Psoas muscle (tissue), 7 donors: ENCODE measurements at regions not wholly inside any gene's neighbourhood (a gene's known extent, or its start where the extent isn't known, plus 50 kb on each side); places are given as distances from the start of the nearest gene placed in this dataset.

Source experiments
- ATAC-seq, 4 donors: fragments of 200-7000 bp; cut with Tn5 transposase; one replicate each; pipeline ENCODE4 v1.9.1; 2020; ENCODE audit warnings: moderate library complexity in 3 of 4, mild to moderate bottlenecking in 2 of 4
- DNase-seq, 2 donors: peaks; one replicate each; pipeline ENCODE4 v3.0.0-alpha.2; 2020
- H3K27ac ChIP-seq: fragments of 200-600 bp; one replicate; pipeline ENCODE4 v1.8.0; 2022
- H3K27me3 ChIP-seq, 3 donors: fragments of 200-600 bp in 1 of 3; one replicate each; pipeline versions ENCODE4 v1.6.1 to v1.8.0; 2013 to 2022; ENCODE audit warnings: low read length in 2 of 3, mild to moderate bottlenecking in 2 of 3, moderate library complexity in 1 of 3; ENCODE audit not compliant: insufficient read depth in 3 of 3
- H3K36me3 ChIP-seq, 2 donors: fragments of 200-600 bp in 1 of 2; one replicate each; pipeline versions ENCODE4 v1.6.1 to v1.8.0; 2013 to 2022; ENCODE audit warnings: low read depth in 1 of 2, mild to moderate bottlenecking in 1 of 2, moderate library complexity in 1 of 2; ENCODE audit not compliant: insufficient read depth in 1 of 2
- H3K4me1 ChIP-seq: fragments of 200-600 bp; one replicate; pipeline ENCODE4 v1.8.0; 2022
- H3K4me3 ChIP-seq: fragments of 200-600 bp; one replicate; pipeline ENCODE4 v1.8.0; 2022; ENCODE audit warnings: mild to moderate bottlenecking
- H3K9me3 ChIP-seq: fragments of 200-600 bp; one replicate; pipeline ENCODE4 v1.8.0; 2022
- WGBS, 3 donors: extraction: QIAGEN DNeasy Blood & Tissue Kit; methylation state at CpG; one replicate each; pipeline versions ENCODE4 v1.1.6 to v1.1.7; 2013; 5-methylcytosine and 5-hydroxymethylcytosine counted together
- intact Hi-C, 2 donors: fragments of 100-400 bp; cut with DNase I; formaldehyde crosslinking; loops; one replicate each; pipeline versions ENCODE4 v1.11.0 to v1.14.2; 2022
- TF ChIP-seq, protein P1 (sequence below): fragments of 200-600 bp; IDR thresholded peaks from one replicate; pipeline ENCODE4 v1.8.0; 2022; ENCODE audit warnings: antibody characterized with exemption
- donor health status: healthy with polysubstance abuse.
- donor health status: DM: no; HTN: no; CAD: no; lungs with moderate emphysema.
- donor health status: Bipolar disorder and iron deficiency.
- donor health status: healthy.
- donor health status: DM: yes; HTN: yes; CAD: no.
- donor health status: DM: no; HTN: no; CAD: no.
- donor health status: DM: yes; HTN: yes; CAD: no.

- Histone ChIP-seq H3K27me3 (peaks cover 0 to 3% (median 0%) of the 10 kb centered on the region in 3 donors), H3K36me3 (no peaks in the 10 kb centered on the region), H3K9me3 (no peaks in the 10 kb centered on the region), H3K4me1 (no peaks in the 10 kb centered on the region), H3K4me3 (no peak overlapping the region), H3K27ac (no peak overlapping the region)
- ATAC-seq (no peak), DNase-seq (no peak)
- TF ChIP-seq, protein P1, sequence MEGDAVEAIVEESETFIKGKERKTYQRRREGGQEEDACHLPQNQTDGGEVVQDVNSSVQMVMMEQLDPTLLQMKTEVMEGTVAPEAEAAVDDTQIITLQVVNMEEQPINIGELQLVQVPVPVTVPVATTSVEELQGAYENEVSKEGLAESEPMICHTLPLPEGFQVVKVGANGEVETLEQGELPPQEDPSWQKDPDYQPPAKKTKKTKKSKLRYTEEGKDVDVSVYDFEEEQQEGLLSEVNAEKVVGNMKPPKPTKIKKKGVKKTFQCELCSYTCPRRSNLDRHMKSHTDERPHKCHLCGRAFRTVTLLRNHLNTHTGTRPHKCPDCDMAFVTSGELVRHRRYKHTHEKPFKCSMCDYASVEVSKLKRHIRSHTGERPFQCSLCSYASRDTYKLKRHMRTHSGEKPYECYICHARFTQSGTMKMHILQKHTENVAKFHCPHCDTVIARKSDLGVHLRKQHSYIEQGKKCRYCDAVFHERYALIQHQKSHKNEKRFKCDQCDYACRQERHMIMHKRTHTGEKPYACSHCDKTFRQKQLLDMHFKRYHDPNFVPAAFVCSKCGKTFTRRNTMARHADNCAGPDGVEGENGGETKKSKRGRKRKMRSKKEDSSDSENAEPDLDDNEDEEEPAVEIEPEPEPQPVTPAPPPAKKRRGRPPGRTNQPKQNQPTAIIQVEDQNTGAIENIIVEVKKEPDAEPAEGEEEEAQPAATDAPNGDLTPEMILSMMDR, result no peak
- WGBS, 3 donors, result 68 to 73% (median 69%) methylated on average over 10 of the region's 10 CpGs
- intact Hi-C loops, result loop anchor here in 1 of 2 donors (10.0 kb wide), 1 partner anchor 58 kb away; no protein-coding TSS in a partner anchor
These were observed 580.2 kb downstream of the KCNJ18 start for GRCh38 chr17:22272363-22273146.

- Histone ChIP-seq H3K9me3 (no peaks in the 10 kb centered on the region), H3K27me3 (peaks cover 0 to 1% (median 0%) of the 10 kb centered on the region in 3 donors), H3K4me1 (no peaks in the 10 kb centered on the region), H3K27ac (no peak overlapping the region), H3K4me3 (no peak overlapping the region), H3K36me3 (no peaks in the 10 kb centered on the region)
- 56 to 64% (median 62%) methylated on average over 2 of the region's 2 CpGs for WGBS, 3 donors
- ATAC-seq (no peak), DNase-seq (no peak)
- intact Hi-C loops, result loop anchor here in 1 of 2 donors (10.0 kb wide), 1 partner anchor 59 kb away; no protein-coding TSS in a partner anchor
- TF ChIP-seq, protein P1, result no peak
These were observed 581.0 kb downstream of the KCNJ18 start for GRCh38 chr17:22273308-22273707.

- WGBS, 3 donors, result 48 to 64% (median 51%) methylated on average over 3 of the region's 3 CpGs
- Histone ChIP-seq H3K27ac (no peak overlapping the region), H3K27me3 (no peaks in the 10 kb centered on the region), H3K36me3 (no peaks in the 10 kb centered on the region), H3K4me1 (no peaks in the 10 kb centered on the region), H3K9me3 (no peaks in the 10 kb centered on the region), H3K4me3 (no peak overlapping the region)
- intact Hi-C loops, result loop anchor here in 1 of 2 donors (10.0 kb wide), 1 partner anchor 63 kb away; no protein-coding TSS in a partner anchor
- no peak for DNase-seq
- ATAC-seq, result no peak
- TF ChIP-seq, protein P1, result no peak
These were observed 585.3 kb downstream of the KCNJ18 start for GRCh38 chr17:22277595-22277994.

DNA sequence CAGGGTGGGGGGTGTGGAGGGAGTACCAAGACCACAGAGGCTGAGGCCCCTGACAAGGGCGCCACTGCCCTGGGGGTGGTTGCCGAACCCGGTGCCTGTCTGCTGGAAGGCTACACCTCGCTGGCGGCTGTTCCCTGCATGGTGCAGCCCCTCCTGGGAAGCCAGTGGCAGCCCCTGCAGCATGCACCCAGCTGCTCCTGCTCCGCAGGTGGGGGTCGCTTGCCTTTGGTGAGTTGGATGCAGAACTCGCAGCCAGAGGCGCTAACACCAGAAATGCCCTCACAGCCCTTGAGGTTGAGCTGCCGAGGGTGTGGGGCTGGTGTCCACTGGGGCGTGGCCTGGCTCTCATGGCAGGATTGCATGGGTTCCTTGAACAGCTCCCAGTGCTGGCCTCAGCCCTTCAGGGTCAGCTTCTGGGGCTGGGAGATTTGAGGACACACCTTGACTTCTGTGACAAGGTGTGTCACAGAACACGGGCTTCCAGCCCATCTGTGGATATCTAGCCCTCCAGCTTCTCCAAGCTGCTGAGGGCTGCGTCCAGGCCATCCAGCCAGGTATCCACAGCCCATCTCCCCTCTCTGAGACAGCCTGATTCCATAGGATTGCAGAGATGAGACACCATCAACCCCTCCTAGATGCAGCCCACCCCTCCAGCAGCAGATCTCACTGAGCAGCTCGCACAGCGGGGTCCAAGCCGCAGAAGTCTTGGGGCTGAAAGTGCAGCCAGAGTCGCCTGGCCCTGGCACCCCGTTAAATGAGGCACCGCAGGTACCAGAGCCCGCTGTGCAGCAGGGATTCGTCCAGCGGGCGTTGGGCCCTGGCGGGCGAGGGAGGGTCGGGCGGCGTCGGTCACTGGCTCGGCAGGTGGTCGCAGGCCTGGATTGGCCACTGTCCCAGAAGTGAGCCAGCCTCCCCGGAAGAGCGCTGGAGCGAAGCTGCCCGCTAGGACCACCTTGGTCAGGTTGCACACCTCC, 586.3 kb downstream of the KCNJ18 start:
- ATAC-seq (no peak), DNase-seq (no peak)
- H3K27ac ChIP-seq, result no peak overlapping the region
- whole genome bisulfite sequencing, 3 donors, result 87 to 88% (median 87%) methylated on average over 35 of the region's 35 CpGs
- intact Hi-C loops, result loop anchor here in 1 of 2 donors (10.0 kb wide), 1 partner anchor 64 kb away; no protein-coding TSS in a partner anchor
- no peaks in the 10 kb centered on the region for H3K27me3 ChIP-seq
- no peaks in the 10 kb centered on the region for H3K9me3 ChIP-seq
- H3K4me3 ChIP-seq, result no peak overlapping the region
- no peaks in the 10 kb centered on the region for H3K4me1 ChIP-seq
- H3K36me3 ChIP-seq, result no peaks in the 10 kb centered on the region
- TF ChIP-seq, protein P1, result no peak
